ENCODE measurements at regions not wholly inside any gene's neighbourhood (a gene's known extent, or its start where the extent isn't known, plus 50 kb on each side); places are given as distances from the start of the nearest gene placed in this dataset.

DNA sequence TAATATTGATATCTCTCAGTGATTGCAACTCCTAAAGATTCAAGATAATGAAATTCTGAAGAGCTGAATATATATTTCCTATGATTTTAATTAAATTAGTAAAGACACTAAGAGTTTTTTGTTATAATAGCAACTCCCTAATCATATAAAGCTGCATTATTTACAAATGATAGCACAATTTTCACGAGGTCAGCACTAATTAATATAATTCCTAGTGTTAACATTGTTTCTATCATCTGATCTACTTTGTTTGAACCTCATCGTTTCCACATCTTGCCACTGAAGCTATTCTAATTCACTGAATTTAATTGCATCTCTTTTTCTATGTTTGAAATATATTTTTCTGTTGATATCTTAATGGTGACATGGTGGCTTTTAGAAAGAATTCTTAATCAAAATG, 279.1 kb upstream of the ADGRL4 start:
- no peaks in the 10 kb centered on the region for H3K4me1 Mint-ChIP-seq
- intact Hi-C loops (cut with micrococcal nuclease): no loop called here
- DNase-seq (no peak), ATAC-seq (ENCODE audit: low read depth) (no peak)
- H3K9me3 Mint-ChIP-seq: no peaks in the 10 kb centered on the region
- H3K27me3 Mint-ChIP-seq: no peaks in the 10 kb centered on the region
- no peak overlapping the region for H3K27ac Mint-ChIP-seq
- TF ChIP-seq, protein P1, sequence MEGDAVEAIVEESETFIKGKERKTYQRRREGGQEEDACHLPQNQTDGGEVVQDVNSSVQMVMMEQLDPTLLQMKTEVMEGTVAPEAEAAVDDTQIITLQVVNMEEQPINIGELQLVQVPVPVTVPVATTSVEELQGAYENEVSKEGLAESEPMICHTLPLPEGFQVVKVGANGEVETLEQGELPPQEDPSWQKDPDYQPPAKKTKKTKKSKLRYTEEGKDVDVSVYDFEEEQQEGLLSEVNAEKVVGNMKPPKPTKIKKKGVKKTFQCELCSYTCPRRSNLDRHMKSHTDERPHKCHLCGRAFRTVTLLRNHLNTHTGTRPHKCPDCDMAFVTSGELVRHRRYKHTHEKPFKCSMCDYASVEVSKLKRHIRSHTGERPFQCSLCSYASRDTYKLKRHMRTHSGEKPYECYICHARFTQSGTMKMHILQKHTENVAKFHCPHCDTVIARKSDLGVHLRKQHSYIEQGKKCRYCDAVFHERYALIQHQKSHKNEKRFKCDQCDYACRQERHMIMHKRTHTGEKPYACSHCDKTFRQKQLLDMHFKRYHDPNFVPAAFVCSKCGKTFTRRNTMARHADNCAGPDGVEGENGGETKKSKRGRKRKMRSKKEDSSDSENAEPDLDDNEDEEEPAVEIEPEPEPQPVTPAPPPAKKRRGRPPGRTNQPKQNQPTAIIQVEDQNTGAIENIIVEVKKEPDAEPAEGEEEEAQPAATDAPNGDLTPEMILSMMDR (IDR thresholded peaks at IDR 0.05): no peak
- ChIA-PET CTCF (no interaction called here), POLR2A (no interaction called here)
- H3K4me3 Mint-ChIP-seq: no peak overlapping the region
- H3K36me3 Mint-ChIP-seq (ENCODE audit: low read depth): no peaks in the 10 kb centered on the region

DNA sequence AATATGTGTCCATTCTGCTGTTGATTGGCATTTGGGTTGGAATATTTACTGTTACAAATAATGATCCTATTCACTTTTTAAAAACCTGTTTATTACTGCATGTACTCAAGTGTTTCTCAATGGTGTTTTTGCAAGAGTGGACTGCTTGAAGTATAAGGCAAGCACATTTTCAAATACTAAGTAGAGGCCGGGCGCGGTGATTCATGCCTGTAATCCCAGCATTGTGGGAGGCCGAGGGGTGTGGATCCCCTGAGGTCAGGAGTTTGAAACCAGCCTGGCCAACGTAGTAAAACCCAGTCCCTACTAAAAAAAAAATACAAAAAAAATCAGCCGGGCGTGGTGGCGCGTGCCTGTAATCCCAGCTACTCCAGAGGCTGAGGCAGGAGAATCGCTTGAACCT, 276.9 kb upstream of the ADGRL4 start:
- Mint-ChIP-seq H3K4me1 (no peaks in the 10 kb centered on the region), H3K36me3 (ENCODE audit: low read depth) (no peaks in the 10 kb centered on the region), H3K27me3 (no peaks in the 10 kb centered on the region), H3K9me3 (peaks cover 2% of the 10 kb centered on the region), H3K27ac (no peak overlapping the region), H3K4me3 (no peak overlapping the region)
- ChIA-PET POLR2A (no interaction called here), CTCF (no interaction called here)
- ATAC-seq (ENCODE audit: low read depth): no peak
- intact Hi-C loops (cut with micrococcal nuclease): no loop called here
- no peak for DNase-seq
- TF ChIP-seq, protein P1 (IDR thresholded peaks at IDR 0.05): no peak

DNA sequence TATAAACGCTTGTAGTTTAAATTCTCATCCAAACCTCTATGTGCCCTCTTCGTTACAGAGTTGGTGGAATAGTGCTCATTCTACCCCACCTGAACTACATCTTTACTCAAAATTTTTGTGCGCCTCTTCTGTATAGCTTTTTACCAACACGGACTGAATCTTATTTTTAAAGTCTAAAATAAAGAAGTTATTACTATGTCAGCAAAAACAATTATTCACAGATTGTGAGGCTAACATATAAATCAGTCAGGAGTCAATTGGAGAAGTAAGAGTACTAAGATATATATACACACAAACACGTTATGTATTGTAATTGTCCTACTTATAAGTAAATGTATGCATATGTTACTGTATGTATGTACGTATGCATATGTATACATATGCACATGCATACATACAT, 274.9 kb upstream of the ADGRL4 start:
- peaks cover 2% of the 10 kb centered on the region for H3K9me3 Mint-ChIP-seq
- no peak overlapping the region for H3K27ac Mint-ChIP-seq
- no peaks in the 10 kb centered on the region for H3K27me3 Mint-ChIP-seq
- H3K36me3 Mint-ChIP-seq (ENCODE audit: low read depth): no peaks in the 10 kb centered on the region
- POLR2A ChIA-PET: no interaction called here
- H3K4me3 Mint-ChIP-seq: no peak overlapping the region
- ATAC-seq (ENCODE audit: low read depth) (no peak), DNase-seq (no peak)
- CTCF ChIA-PET: no interaction called here
- intact Hi-C loops (cut with micrococcal nuclease): no loop called here
- no peaks in the 10 kb centered on the region for H3K4me1 Mint-ChIP-seq
- TF ChIP-seq, protein P1 (IDR thresholded peaks at IDR 0.05): no peak

DNA sequence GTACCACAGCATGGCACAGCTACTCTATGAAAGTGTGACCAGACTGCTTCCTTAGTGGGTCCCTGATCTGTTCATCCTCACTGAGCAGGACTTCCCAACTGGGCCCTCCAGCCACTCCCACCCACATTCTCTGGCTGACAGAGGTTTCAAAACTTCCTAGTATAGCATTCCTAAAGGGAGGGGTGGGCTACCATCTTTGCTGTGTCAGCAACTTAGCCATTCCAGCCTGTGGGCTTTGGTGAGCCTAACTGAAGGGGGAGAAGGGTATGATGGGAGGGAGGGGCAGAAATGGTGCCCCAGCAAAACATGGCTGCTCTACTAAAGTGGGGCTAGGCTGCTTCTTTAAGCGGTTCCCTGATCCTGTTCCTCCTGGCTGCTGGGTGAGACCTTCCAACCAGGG, 265.2 kb upstream of the ADGRL4 start:
- peaks cover 6% of the 10 kb centered on the region for H3K9me3 Mint-ChIP-seq
- TF ChIP-seq, protein P1 (IDR thresholded peaks at IDR 0.05): no peak

DNA sequence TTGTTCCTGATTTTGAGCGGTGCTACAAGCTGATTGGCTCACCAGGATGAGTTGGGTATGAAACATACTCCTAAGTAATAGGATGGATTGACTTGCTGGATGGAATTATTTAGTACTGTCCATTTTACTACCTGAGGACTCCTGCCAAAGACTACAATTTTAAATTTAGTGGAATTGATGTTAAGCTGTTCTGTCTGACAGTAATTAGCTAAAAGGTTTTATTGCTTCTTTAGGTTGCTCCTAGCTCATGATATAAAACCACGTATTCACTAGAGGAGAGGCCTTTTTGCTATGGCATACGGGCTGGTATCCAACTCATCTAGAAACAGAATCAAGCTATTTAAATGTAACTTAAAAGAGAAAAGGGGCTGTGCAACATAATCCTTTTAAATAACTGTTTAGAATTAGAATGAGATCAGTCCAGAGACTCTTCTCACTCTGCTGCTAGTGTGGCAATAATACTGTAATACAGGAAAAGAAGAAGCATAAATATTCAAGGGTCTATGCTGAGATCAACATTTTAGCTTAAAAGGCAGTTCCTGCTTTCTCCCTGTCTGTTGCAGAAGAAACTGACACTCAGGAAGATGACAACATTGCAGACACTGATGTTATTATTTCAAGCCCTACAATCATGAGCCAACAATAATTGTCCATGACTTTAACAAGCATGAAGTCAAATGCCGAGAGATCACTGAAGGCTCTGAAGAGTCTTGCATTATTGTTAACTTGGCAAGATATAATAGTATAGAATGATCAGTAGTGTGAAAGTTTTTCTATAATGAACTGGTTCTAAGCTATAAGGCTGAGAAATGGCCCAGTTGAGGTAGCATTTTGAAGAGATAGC, 258.7 kb upstream of the ADGRL4 start:
- intact Hi-C loops (cut with micrococcal nuclease): no loop called here
- TF ChIP-seq, protein P1 (IDR thresholded peaks at IDR 0.05): no peak
- Mint-ChIP-seq H3K4me3 (no peak overlapping the region), H3K27me3 (no peaks in the 10 kb centered on the region), H3K4me1 (no peaks in the 10 kb centered on the region), H3K36me3 (ENCODE audit: low read depth) (no peaks in the 10 kb centered on the region), H3K9me3 (no peaks in the 10 kb centered on the region), H3K27ac (no peak overlapping the region)
- POLR2A ChIA-PET: no interaction called here
- CTCF ChIA-PET: no interaction called here
- ATAC-seq (ENCODE audit: low read depth): no peak
- DNase-seq: no peak

More for the DNA sequence above, 265.2 kb upstream of the ADGRL4 start:
- Mint-ChIP-seq H3K36me3 (ENCODE audit: low read depth) (no peaks in the 10 kb centered on the region), H3K4me3 (no peak overlapping the region), H3K27me3 (no peaks in the 10 kb centered on the region), H3K4me1 (no peaks in the 10 kb centered on the region), H3K27ac (no peak overlapping the region)
- ATAC-seq (ENCODE audit: low read depth) (no peak), DNase-seq (no peak)
- POLR2A ChIA-PET: no interaction called here
- intact Hi-C loops (cut with micrococcal nuclease): no loop called here
- CTCF ChIA-PET: no interaction called here
